GM23248 (cell line): ENCODE measurements at regions not wholly inside any gene's neighbourhood (a gene's known extent, or its start where the extent isn't known, plus 50 kb on each side); places are given as distances from the start of the nearest gene placed in this dataset.
A peak's percentile ranks its signal among the peaks of the same experiment; 100 is the strongest.

Experiments
- DNase-seq: peaks from one replicate; pipeline ENCODE4 v3.0.0-alpha.2; 2015
- H2AFZ ChIP-seq: fragments of 200-600 bp; sonication (generic); 2 replicates; pipeline ENCODE4 v1.6.1; 2016; ENCODE audit warnings: antibody characterized with exemption
- H3F3A ChIP-seq: fragments of 200-600 bp; sonication (generic); 2 replicates; pipeline ENCODE4 v1.6.1; 2016; ENCODE audit warnings: mild to moderate bottlenecking, antibody characterized with exemption, mixed run types; ENCODE audit not compliant: insufficient read depth
- H3K27ac ChIP-seq: fragments of 200-600 bp; sonication (generic); 2 replicates; pipeline ENCODE4 v1.5.1; 2016; ENCODE audit warnings: mild to moderate bottlenecking
- H3K27me3 ChIP-seq: fragments of 200-600 bp; sonication (generic); replicated peaks from 2 replicates; pipeline ENCODE4 v1.6.1; 2016; ENCODE audit warnings: mild to moderate bottlenecking; ENCODE audit not compliant: insufficient read depth
- H3K36me3 ChIP-seq: fragments of 200-600 bp; sonication (generic); 2 replicates; pipeline ENCODE4 v1.6.1; 2016; ENCODE audit warnings: low read depth, mild to moderate bottlenecking
- H3K4me1 ChIP-seq: fragments of 200-600 bp; sonication (generic); 2 replicates; pipeline ENCODE4 v1.6.1; 2016; ENCODE audit warnings: mild to moderate bottlenecking; ENCODE audit not compliant: insufficient read depth
- H3K4me2 ChIP-seq: fragments of 200-600 bp; sonication (generic); one replicate; pipeline ENCODE4 v1.6.1; 2016; ENCODE audit warnings: mild to moderate bottlenecking; ENCODE audit not compliant: unreplicated experiment
- H3K4me3 ChIP-seq: fragments of 200-600 bp; sonication (generic); 2 replicates; pipeline ENCODE4 v1.5.1; 2016; ENCODE audit warnings: mild to moderate bottlenecking
- H3K79me2 ChIP-seq: fragments of 200-600 bp; sonication (generic); 2 replicates; pipeline ENCODE4 v1.6.1; 2016; ENCODE audit warnings: mild to moderate bottlenecking; ENCODE audit not compliant: insufficient read depth
- H3K9ac ChIP-seq: fragments of 200-600 bp; sonication (generic); 2 replicates; pipeline ENCODE4 v1.6.1; 2016; ENCODE audit warnings: mild to moderate bottlenecking
- H3K9me2 ChIP-seq: fragments of 200-600 bp; sonication (generic); 2 replicates; pipeline ENCODE4 v1.6.1; 2016; ENCODE audit warnings: mixed run types, mild to moderate bottlenecking, moderate library complexity; ENCODE audit not compliant: insufficient read depth
- H3K9me3 ChIP-seq: fragments of 200-600 bp; sonication (generic); one replicate; pipeline ENCODE4 v1.6.1; 2017; ENCODE audit warnings: low read depth
- H4K20me1 ChIP-seq: fragments of 200-600 bp; sonication (generic); 2 replicates; pipeline ENCODE4 v1.6.0; 2016; ENCODE audit not compliant: insufficient read depth
- EZH2 ChIP-seq: fragments of 200-600 bp; sonication (generic); IDR thresholded peaks from 2 replicates; pipeline ENCODE4 v1.6.1; 2018; ENCODE audit warnings: antibody characterized with exemption, mild to moderate bottlenecking; ENCODE audit not compliant: insufficient read depth, poor library complexity, severe bottlenecking
- EZH2phosphoT487 ChIP-seq: fragments of 200-600 bp; sonication (generic); IDR thresholded peaks from 2 replicates; pipeline ENCODE4 v1.6.1; 2018; ENCODE audit warnings: antibody characterized with exemption, moderate library complexity, mild to moderate bottlenecking, low read depth; ENCODE audit not compliant: insufficient read depth
- WGBS, 2 experiments: methylation state at CpG; one replicate each; pipeline ENCODE4 v1.1.6; 2015 to 2017; ENCODE audit warnings: low lambda C conversion rate in 2 of 2, low coverage in 1 of 2; ENCODE audit errors: missing lambda C conversion rate in 2 of 2; 5-methylcytosine and 5-hydroxymethylcytosine counted together
- in situ Hi-C: fragments of 300-500 bp; cut with MboI; formaldehyde crosslinking; loops from 2 replicates; pipeline ENCODE4 v1.15.0; 2020

- Histone ChIP-seq H2AFZ (no peak overlapping the region), H3K27me3 (peaks cover 46% of the 10 kb centered on the region), H3K79me2 (no peaks in the 10 kb centered on the region), H3K9me2 (no peaks in the 10 kb centered on the region), H3K36me3 (no peaks in the 10 kb centered on the region), H3K4me1 (no peaks in the 10 kb centered on the region), H3K27ac (no peak overlapping the region), H3K4me3 (no peak overlapping the region), H3F3A (no peaks in the 10 kb centered on the region), H3K4me2 (no peak overlapping the region), H4K20me1 (no peaks in the 10 kb centered on the region), H3K9ac (no peak overlapping the region), H3K9me3 (no peaks in the 10 kb centered on the region)
- WGBS, 2 experiments: 40 to 53% methylated on average over 1 of the region's 1 CpG
- in situ Hi-C loops: no loop called here
- no peak for TF ChIP-seq EZH2phosphoT487
- TF ChIP-seq EZH2: no peak
- no peak for DNase-seq
Observed at GRCh38 chr6:90417385-90417784, 120.7 kb upstream of the BACH2 start.

- no peaks in the 10 kb centered on the region for H3K4me1 ChIP-seq
- in situ Hi-C loops: no loop called here
- H3K79me2 ChIP-seq: no peaks in the 10 kb centered on the region
- no peak overlapping the region for H3K9ac ChIP-seq
- no peaks in the 10 kb centered on the region for H4K20me1 ChIP-seq
- H3K4me2 ChIP-seq: no peak overlapping the region
- H3K9me3 ChIP-seq: no peaks in the 10 kb centered on the region
- H3K4me3 ChIP-seq: no peak overlapping the region
- no peak overlapping the region for H3K27ac ChIP-seq
- no peaks in the 10 kb centered on the region for H3K36me3 ChIP-seq
- peaks cover 40% of the 10 kb centered on the region for H3K27me3 ChIP-seq
- DNase-seq: no peak
- H2AFZ ChIP-seq: no peak overlapping the region
- TF ChIP-seq EZH2phosphoT487 (no peak), EZH2 (no peak)
- H3K9me2 ChIP-seq: no peaks in the 10 kb centered on the region
- H3F3A ChIP-seq: no peaks in the 10 kb centered on the region
Observed at GRCh38 chr6:90416322-90416721, 119.7 kb upstream of the BACH2 start.

- no peaks in the 10 kb centered on the region for H3K36me3 ChIP-seq
- H3K27me3 ChIP-seq: peaks cover 29% of the 10 kb centered on the region
- in situ Hi-C loops: no loop called here
- H3K4me2 ChIP-seq: no peak overlapping the region
- WGBS, 2 experiments: 79 to 100% methylated on average over 2 of the region's 2 CpGs
- no peaks in the 10 kb centered on the region for H3K9me2 ChIP-seq
- DNase-seq: no peak
- no peaks in the 10 kb centered on the region for H3K9me3 ChIP-seq
- no peaks in the 10 kb centered on the region for H3K79me2 ChIP-seq
- no peak for TF ChIP-seq EZH2phosphoT487
- no peak for TF ChIP-seq EZH2
- no peak overlapping the region for H3K9ac ChIP-seq
- H3K4me3 ChIP-seq: no peak overlapping the region
- H2AFZ ChIP-seq: no peak overlapping the region
- H3K4me1 ChIP-seq: no peaks in the 10 kb centered on the region
- no peaks in the 10 kb centered on the region for H3F3A ChIP-seq
- no peaks in the 10 kb centered on the region for H4K20me1 ChIP-seq
- no peak overlapping the region for H3K27ac ChIP-seq
Observed at GRCh38 chr6:90415178-90415577, 118.5 kb upstream of the BACH2 start.

GRCh38 chr6:90414352-90414751 is 117.7 kb upstream of the BACH2 start:
- H2AFZ ChIP-seq: no peak overlapping the region
- H3F3A ChIP-seq: no peaks in the 10 kb centered on the region
- H3K27me3 ChIP-seq: peaks cover 22% of the 10 kb centered on the region
- H3K9ac ChIP-seq: no peak overlapping the region
- H4K20me1 ChIP-seq: no peaks in the 10 kb centered on the region
- H3K9me3 ChIP-seq: no peaks in the 10 kb centered on the region
- no peaks in the 10 kb centered on the region for H3K36me3 ChIP-seq
- H3K79me2 ChIP-seq: no peaks in the 10 kb centered on the region
- H3K4me2 ChIP-seq: no peak overlapping the region
- TF ChIP-seq EZH2: no peak
- TF ChIP-seq EZH2phosphoT487: no peak
- in situ Hi-C loops: no loop called here
- no peak overlapping the region for H3K27ac ChIP-seq
- no peaks in the 10 kb centered on the region for H3K4me1 ChIP-seq
- no peaks in the 10 kb centered on the region for H3K9me2 ChIP-seq
- no peak for DNase-seq
- 78% methylated on average over 5 of the region's 5 CpGs for WGBS, 2 experiments
- H3K4me3 ChIP-seq: no peak overlapping the region

- in situ Hi-C loops: no loop called here
- no peak for TF ChIP-seq EZH2phosphoT487
- TF ChIP-seq EZH2: no peak
- H3K9me2 ChIP-seq: no peaks in the 10 kb centered on the region
- H3K27me3 ChIP-seq: peaks cover 18% of the 10 kb centered on the region; the same call in 1 of the 2 replicates
- H3K27ac ChIP-seq: no peak overlapping the region
- no peak overlapping the region for H3K9ac ChIP-seq
- no peaks in the 10 kb centered on the region for H3K79me2 ChIP-seq
- H3K4me2 ChIP-seq: peak overlapping the region; percentile 57
- 0 to 5% methylated on average over 8 of the region's 8 CpGs for WGBS, 2 experiments
- H3F3A ChIP-seq: no peaks in the 10 kb centered on the region
- no peaks in the 10 kb centered on the region for H3K36me3 ChIP-seq
- H2AFZ ChIP-seq: no peak overlapping the region
- H3K9me3 ChIP-seq: no peaks in the 10 kb centered on the region
- H3K4me1 ChIP-seq: no peaks in the 10 kb centered on the region
- no peaks in the 10 kb centered on the region for H4K20me1 ChIP-seq
- no peak overlapping the region for H3K4me3 ChIP-seq
- peak; percentile 26 for DNase-seq
Observed at GRCh38 chr6:90413867-90414266, 117.2 kb upstream of the BACH2 start.
